ENCODE measurements at regions not wholly inside any gene's neighbourhood (a gene's known extent, or its start where the extent isn't known, plus 50 kb on each side); places are given as distances from the start of the nearest gene placed in this dataset.
"Not testable (repeated sequence)": the region's sequence is repeated elsewhere in the genome, so short reads cannot be mapped to it uniquely, and the experiment has no call there.

DNA sequence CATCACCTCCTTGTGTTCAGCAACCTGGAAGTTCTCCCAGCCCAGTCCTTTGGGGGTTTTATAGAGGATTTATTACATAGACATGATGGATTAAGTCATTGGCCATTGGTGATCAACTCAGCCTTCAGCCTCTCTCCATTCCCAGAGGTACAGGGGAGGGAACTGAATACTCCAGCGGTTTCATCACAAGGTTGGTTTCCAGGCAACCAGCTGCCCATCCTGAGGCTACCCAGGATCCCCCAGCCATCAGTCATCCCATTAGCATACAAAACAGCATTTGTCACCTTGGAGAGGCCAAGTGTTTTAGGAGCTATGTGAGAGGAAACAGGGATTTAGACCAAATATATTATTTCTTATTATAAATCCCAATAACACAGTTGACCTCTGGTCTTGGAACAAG is 584.8 kb upstream of the NRP1 start:
- Histone ChIP-seq H3K27ac (ENCODE audit: poor library complexity, severe bottlenecking) (no peak overlapping the region), H3K27me3 (ENCODE audit: insufficient read depth, poor library complexity, severe bottlenecking) (no peaks in the 10 kb centered on the region), H3K4me3 (ENCODE audit: severe bottlenecking) (no peak overlapping the region), H3K9me3 (ENCODE audit: severe bottlenecking) (no peaks in the 10 kb centered on the region), H3K4me1 (ENCODE audit: insufficient read depth, poor library complexity, severe bottlenecking) (no peaks in the 10 kb centered on the region), H3K36me3 (ENCODE audit: low read depth) (no peaks in the 10 kb centered on the region)
- TF ChIP-seq, protein P1, sequence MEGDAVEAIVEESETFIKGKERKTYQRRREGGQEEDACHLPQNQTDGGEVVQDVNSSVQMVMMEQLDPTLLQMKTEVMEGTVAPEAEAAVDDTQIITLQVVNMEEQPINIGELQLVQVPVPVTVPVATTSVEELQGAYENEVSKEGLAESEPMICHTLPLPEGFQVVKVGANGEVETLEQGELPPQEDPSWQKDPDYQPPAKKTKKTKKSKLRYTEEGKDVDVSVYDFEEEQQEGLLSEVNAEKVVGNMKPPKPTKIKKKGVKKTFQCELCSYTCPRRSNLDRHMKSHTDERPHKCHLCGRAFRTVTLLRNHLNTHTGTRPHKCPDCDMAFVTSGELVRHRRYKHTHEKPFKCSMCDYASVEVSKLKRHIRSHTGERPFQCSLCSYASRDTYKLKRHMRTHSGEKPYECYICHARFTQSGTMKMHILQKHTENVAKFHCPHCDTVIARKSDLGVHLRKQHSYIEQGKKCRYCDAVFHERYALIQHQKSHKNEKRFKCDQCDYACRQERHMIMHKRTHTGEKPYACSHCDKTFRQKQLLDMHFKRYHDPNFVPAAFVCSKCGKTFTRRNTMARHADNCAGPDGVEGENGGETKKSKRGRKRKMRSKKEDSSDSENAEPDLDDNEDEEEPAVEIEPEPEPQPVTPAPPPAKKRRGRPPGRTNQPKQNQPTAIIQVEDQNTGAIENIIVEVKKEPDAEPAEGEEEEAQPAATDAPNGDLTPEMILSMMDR (IDR thresholded peaks at IDR 0.05; ENCODE audit: poor library complexity, severe bottlenecking) = no peak
- DNase-seq (ENCODE audit: low spot score) (no peak), ATAC-seq (ENCODE audit: low read depth) (no peak)

DNA sequence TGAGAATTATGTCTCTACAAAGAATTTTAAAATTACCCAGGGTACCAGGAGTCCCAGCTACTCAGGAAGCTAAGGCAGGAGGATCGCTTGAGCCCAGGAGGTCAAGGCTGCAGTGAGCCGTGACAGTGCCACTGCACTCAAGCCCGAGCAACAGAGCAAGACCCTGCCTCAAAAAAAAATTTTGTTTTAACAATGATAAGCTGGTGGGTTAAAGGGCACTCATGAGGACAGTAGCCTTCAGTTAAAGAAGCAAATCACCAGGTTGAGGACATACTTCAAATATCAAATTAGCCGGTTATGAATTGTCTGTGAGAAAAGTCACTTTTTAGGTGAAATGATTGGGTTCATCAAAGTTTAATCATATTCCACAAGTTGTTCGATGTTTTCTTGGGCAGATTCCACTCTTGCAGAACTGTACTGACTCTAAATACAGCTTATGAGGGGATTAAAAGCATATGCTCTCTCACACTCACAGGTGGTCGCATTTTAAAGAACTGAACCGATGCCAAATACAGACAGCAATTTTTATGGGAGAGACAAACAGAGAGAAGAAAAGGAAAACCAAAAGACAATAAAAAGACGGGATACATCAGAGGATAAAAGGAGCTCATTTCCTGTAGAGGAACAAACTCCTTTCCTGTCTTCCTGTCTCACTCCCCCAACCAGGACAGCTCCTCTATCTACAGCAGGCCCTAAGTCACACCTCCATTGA is 582.8 kb upstream of the NRP1 start:
- Histone ChIP-seq H3K4me3 (ENCODE audit: severe bottlenecking) (no peak overlapping the region), H3K27ac (ENCODE audit: poor library complexity, severe bottlenecking) (no peak overlapping the region), H3K4me1 (ENCODE audit: insufficient read depth, poor library complexity, severe bottlenecking) (peaks cover 11% of the 10 kb centered on the region), H3K27me3 (ENCODE audit: insufficient read depth, poor library complexity, severe bottlenecking) (no peaks in the 10 kb centered on the region), H3K36me3 (ENCODE audit: low read depth) (no peaks in the 10 kb centered on the region), H3K9me3 (ENCODE audit: severe bottlenecking) (no peaks in the 10 kb centered on the region)
- TF ChIP-seq, protein P1 (IDR thresholded peaks at IDR 0.05; ENCODE audit: poor library complexity, severe bottlenecking) = no peak
- DNase-seq (ENCODE audit: low spot score) (no peak), ATAC-seq (ENCODE audit: low read depth) (no peak)

DNA sequence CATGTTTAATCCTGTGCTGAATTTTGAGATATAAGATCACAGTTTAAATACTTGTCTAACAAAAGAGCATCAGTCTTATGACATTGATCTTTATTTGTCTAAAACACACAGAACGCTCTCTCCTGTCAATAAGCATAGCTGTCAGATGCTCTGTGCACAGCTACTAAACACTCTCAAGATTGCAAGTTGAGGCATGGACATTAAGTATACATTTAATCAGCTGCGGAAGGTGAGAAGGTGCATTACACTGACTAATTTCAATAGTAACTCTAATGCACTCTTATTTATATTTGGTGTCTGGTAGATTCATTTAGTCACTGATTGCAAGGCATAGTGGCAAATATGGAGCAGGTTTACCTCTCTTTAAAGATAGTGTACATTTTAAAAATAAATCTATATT is 580.3 kb upstream of the NRP1 start:
- no peak overlapping the region for H3K4me3 ChIP-seq (ENCODE audit: severe bottlenecking)
- H3K9me3 ChIP-seq (ENCODE audit: severe bottlenecking) = no peaks in the 10 kb centered on the region
- TF ChIP-seq, protein P1 (IDR thresholded peaks at IDR 0.05; ENCODE audit: poor library complexity, severe bottlenecking) = no peak
- no peaks in the 10 kb centered on the region for H3K27me3 ChIP-seq (ENCODE audit: insufficient read depth, poor library complexity, severe bottlenecking)
- DNase-seq (ENCODE audit: low spot score) = no peak
- no peak for ATAC-seq (ENCODE audit: low read depth)
- peaks cover 11% of the 10 kb centered on the region for H3K4me1 ChIP-seq (ENCODE audit: insufficient read depth, poor library complexity, severe bottlenecking)
- no peak overlapping the region for H3K27ac ChIP-seq (ENCODE audit: poor library complexity, severe bottlenecking)
- no peaks in the 10 kb centered on the region for H3K36me3 ChIP-seq (ENCODE audit: low read depth)

DNA sequence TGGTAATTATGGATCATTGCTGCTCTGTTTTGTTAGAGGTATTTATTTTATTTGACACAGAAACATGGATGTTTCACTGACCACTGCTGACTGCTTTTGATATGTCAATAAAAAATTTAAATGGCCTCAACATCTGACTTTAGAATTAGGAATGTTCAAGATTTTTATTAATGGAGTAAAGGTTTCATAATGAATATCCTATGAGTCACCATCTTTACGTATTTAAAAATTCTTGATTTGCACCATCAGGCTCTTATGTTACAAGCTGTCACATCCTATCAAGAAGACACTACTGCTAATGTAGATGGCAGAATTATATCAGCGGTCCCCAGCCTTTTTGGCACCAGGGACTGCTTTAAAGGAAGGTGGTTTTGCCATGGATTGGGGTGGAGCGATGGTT is 578.7 kb upstream of the NRP1 start:
- TF ChIP-seq, protein P1 (IDR thresholded peaks at IDR 0.05; ENCODE audit: poor library complexity, severe bottlenecking) = no peak
- H3K27ac ChIP-seq (ENCODE audit: poor library complexity, severe bottlenecking) = peak overlapping the region; percentile 25
- DNase-seq (ENCODE audit: low spot score) = no peak

DNA sequence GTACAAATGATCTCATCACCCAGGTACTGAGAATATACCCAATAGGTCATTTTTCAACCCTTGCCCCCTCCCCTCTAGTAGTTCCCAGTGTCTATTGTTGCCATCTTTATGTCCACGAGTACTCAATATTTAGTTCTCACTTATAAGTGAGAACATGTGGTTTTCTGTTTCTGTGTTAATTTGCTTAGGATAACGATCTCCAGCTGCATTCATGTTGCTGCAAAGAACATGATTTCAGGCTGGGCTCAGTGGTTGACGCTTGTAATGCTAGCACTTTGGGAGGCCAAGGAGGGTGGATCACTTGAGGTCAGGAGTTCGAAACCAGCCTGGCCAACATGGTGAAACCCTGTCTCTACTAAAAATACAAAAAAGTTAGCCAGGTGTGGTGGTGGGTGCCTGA is 575.0 kb upstream of the NRP1 start:
- not testable (repeated sequence) for DNase-seq (ENCODE audit: low spot score); H3K27me3 ChIP-seq (ENCODE audit: insufficient read depth, poor library complexity, severe bottlenecking); H3K9me3 ChIP-seq (ENCODE audit: severe bottlenecking); ATAC-seq (ENCODE audit: low read depth); H3K27ac ChIP-seq (ENCODE audit: poor library complexity, severe bottlenecking); H3K36me3 ChIP-seq (ENCODE audit: low read depth); H3K4me3 ChIP-seq (ENCODE audit: severe bottlenecking)
- H3K4me1 ChIP-seq (ENCODE audit: insufficient read depth, poor library complexity, severe bottlenecking) = peaks cover 11% of the 10 kb centered on the region

More for the DNA sequence above, 578.7 kb upstream of the NRP1 start:
- Histone ChIP-seq H3K4me1 (ENCODE audit: insufficient read depth, poor library complexity, severe bottlenecking) (peaks cover 11% of the 10 kb centered on the region), H3K9me3 (ENCODE audit: severe bottlenecking) (no peaks in the 10 kb centered on the region), H3K36me3 (ENCODE audit: low read depth) (no peaks in the 10 kb centered on the region), H3K4me3 (ENCODE audit: severe bottlenecking) (no peak overlapping the region), H3K27me3 (ENCODE audit: insufficient read depth, poor library complexity, severe bottlenecking) (no peaks in the 10 kb centered on the region)
- ATAC-seq (ENCODE audit: low read depth) = peak; percentile 74
